ENCODE measurements at regions not wholly inside any gene's neighbourhood (a gene's known extent, or its start where the extent isn't known, plus 50 kb on each side); places are given as distances from the start of the nearest gene placed in this dataset.
A peak's percentile ranks its signal among the peaks of the same experiment; 100 is the strongest.
"Not testable (repeated sequence)": the region's sequence is repeated elsewhere in the genome, so short reads cannot be mapped to it uniquely, and the experiment has no call there.

DNA sequence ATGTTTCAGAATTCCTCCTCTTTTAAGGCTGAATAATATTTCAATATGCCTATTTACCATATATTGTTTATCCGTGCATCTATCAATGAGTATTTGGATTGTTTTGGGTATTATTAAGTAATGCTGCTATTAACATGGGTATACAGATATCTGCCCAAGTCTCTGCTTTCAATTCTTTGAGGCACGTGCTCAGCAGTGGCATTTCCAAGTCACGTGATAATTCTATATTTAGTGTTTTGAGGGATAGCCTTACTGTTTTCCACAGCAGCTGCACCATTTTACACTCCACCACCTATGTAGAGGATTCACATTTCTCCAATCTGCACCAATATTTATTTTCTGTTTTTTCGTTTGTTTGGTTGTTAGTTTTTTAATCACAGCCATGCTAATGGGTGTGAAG, 636.8 kb upstream of the ANKRD30A start:
- DNase-seq: no peak

DNA sequence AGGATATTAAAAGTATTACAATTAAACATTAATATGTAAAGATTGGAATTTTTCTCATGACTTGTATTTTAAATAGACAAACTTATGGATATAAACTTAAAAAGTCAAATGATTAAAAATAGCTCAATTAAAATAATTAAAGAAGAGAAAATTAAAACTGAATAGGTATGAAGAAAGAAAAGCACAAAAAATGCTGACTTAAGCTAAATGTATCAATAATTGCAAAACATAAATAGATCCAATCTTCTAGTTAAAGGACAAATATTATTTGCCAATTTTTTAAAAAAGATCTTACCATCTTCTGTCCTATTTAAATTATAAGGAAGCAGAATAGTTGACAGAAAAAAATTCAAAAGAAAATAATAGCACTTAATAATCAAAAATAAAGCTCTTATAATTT, 646.3 kb upstream of the ANKRD30A start:
- no peak for DNase-seq

DNA sequence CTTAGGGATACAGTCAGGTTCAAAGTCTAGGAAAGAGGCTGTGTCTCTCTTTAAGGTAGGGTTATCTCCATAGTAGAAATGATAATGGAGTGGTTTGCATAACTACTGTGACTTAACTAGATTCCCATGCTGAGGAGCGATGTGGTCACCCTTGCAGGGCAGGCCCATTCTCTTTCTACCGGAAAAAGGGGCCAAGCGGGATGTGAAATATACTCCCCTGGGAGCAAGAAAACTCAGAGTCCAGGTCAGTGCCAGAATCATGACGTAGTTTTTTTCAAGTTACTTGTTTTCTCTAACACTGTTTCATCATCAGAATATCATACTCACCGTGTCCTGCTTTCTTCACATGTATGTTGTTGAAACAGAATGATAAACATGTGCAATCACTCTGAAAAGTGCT, 649.0 kb upstream of the ANKRD30A start:
- no peak for DNase-seq

DNA sequence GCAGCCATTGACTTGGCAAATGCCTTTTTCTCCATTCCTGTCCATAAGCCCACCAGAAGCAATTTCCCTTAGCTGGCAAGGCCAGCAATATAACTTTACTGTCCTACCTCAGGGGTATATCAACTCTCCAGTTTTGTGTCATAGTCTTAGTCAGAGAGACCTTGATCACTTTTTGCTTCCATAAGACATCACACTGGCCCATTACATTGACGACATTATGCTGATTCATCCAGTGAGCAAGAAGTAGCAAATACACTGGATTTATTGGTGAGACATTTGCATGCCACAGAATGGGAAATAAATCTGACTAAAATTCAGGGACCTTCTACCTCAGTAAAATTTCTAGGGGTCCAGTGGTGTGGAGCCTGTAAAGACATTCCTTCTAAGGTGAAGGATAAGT, 649.7 kb upstream of the ANKRD30A start:
- no peak for DNase-seq

DNA sequence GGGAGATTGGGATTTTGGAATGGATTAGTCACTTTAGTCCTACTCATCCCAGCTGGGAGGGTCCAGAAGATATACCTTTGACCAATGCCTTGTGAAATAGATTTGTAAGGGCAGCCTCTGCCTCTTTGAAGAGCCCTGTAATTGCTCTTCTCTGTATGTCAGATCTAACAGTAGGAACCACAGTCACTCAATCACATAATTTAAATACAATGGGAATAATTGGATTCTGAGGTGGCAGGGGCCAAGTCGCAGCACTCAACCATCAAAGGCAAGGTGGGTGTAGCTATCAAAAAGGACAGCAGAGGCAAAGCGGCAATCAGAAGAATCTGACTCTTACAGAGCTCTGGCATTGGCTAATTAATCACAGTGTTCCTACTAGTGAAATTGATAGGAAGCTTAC, 650.9 kb upstream of the ANKRD30A start:
- no peak for DNase-seq

DNA sequence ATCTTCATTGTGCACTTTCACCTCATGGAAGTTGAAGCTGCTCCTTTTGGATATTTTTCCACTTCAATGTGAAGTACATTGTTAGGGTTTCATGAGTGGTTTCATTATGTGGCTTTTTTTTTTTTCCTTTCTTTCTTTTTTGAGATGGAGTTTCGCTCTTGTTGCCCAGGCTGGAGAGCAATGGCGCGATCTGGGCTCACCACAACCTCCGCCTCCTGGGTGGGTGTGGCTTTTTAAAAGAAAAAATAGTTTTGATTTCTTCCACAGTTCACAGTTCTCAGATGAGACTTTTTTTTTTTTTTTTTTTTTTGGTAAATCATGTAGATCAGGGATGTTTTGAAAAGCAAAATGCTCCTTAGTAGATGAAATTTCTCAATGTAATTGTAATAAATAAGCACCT, 652.3 kb upstream of the ANKRD30A start:
- no peak for DNase-seq

DNA sequence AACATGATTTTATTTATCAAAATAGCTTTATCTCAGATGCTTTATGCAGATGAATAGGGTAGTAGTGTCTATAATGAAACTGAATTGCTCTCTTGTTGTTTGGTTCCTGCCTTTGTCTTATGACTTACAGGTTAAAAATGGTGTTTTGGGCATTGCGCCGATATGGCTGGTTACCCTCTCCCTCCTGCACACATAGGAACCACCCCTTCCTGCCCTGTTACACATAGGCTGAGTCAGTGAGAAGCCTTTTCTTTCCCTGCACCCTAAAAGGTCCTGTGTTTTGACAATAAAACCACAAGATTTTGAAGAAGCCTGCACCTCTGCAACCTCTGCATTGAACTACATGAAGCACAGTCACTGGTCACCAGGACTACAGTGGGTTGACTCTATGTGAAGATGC, 655.8 kb upstream of the ANKRD30A start:
- DNase-seq: no peak

DNA sequence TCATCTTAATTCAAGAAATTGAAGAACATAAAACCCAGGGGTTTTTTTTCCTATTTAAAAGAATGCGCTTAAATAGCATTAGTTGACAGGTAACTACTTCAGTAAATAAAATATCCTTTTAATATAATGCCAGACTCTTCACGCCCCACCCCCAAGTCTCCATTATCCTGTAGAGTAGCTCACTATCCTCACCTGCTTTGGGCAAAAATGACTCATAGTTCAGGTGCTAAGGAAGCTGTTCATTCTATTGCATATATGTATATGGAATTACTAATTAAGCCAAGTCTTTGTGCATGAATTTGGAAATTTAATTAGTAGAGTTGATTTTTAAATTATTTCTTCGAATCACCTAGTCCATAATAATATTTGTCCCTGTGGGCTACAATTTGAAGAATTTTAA, 656.8 kb upstream of the ANKRD30A start:
- no peak for DNase-seq

DNA sequence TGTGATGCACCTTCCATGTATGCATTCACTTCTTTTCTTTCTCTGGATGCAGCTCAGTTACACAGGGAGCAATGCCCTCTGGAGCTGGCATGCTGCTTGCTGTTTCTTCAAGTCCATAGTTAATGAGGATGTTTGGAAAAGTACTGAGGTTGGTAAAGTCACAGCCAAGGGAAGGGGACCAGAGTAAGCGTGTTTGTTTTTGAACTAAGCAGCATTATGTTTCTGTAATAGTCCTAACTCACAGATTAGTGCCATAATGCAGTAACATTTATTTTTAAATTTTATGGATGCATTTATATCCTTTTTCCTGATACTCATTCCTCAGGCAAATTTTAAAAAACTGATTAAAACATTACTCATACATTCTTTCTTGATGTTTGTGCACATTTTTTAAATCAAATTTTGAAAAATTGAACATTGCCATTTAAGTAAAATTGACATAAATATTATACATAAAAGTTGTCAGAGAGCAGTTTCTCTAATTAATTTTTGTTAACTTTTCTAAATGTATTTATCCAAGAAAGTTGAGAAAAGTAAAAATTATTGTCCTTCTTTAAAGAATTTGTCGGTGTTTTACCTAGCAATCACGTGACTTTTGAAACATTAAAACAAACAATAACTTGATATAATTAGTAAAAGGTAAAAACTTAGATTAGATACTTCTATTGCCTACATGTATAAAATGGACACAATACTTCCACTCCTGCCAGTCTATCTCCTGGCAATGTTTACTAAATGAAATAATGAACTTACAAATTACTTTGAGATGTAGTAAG, 659.6 kb upstream of the ANKRD30A start:
- DNase-seq: no peak

DNA sequence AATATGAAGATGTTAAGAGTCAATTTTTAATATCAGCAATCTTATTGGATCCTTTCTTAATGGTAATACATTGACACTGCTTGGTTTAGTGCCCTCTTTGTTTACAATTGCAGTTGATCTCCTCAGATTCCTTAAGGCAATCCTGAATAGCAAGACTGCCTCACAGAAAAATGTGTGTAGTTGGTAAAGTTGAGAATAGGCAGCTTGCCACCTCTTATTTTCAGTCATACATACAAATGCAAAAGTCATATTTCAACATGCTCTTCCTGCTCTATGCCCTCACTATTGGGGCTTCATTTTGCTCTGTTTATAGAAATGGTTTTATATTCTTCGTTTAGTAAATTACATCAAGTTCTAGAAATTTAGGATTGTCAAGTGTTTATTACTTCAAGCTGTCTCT, 661.1 kb upstream of the ANKRD30A start:
- DNase-seq: no peak

DNA sequence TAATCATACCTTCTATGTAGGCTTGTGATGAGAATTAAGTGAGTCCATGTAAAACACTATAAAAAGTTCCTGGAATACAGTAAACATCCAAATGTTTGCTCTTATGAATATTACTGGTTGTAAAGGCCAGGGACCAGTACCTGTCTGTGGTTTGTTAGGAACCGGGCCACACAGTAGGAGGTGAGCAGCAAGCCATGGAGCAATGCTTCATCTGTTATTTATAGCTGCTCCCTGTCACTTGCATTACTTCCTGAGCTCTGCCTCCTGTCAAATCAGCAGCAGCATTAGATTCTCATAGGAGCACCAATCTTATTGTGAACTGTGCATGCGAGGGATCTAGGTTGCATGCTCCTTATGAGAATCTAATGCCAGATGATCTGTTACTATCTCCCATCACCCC, 662.0 kb upstream of the ANKRD30A start:
- DNase-seq: no peak

DNA sequence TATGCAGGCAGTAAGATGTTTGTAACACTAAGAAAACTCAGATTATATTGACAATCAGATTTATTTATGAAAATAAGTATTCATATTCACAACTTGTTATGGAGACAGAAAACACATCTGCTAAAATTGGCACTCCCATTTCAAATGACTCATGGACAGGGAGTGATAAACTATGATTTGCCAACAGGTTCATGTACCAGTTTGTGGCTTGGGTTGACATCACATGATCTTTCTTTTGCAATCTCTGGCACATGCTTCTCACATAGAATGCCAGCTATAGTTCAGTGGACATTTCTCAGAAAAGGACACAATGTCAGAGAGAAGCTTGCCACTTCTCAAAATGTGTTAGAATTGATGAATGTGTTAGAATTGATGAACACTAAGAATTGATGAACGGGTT, 663.2 kb upstream of the ANKRD30A start:
- DNase-seq: no peak

DNA sequence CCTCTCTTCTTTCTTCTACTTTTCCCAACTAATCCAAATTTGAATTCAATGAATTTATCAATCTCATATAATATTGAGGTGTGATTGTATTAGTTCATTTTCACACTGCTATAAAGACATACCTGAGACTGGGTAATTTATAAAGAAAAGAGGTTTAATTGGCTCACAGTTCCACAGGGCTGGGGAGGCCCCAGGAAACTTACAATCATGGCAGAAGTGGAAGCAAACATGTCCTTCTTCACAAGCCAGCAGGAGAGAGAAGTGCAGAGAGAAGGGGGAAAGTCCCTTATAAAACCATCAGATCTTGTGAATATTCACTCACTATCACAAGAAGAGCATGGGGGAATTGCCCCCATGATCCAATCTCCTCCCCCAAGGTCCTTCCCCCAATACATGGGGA, 667.0 kb upstream of the ANKRD30A start:
- DNase-seq: not testable (repeated sequence)

DNA sequence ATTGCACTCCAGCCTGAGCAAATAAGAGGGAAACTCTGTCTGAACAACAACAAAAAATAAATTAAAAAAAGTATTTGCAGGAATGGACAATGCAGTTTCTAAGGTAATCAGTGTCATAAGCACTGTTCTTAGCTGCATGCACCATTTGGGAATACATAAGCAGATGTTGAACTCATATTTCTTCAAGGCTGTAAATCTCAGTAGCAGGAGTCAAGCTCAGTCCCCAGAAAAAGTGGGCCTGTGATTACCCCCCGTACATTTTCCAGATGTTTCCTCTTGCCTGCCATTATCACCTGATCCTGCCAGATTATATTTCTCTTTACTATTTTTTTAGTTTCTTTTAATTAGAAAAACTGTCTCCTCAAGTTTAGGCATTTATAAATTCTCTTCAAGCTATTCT, 667.6 kb upstream of the ANKRD30A start:
- no peak for DNase-seq

DNA sequence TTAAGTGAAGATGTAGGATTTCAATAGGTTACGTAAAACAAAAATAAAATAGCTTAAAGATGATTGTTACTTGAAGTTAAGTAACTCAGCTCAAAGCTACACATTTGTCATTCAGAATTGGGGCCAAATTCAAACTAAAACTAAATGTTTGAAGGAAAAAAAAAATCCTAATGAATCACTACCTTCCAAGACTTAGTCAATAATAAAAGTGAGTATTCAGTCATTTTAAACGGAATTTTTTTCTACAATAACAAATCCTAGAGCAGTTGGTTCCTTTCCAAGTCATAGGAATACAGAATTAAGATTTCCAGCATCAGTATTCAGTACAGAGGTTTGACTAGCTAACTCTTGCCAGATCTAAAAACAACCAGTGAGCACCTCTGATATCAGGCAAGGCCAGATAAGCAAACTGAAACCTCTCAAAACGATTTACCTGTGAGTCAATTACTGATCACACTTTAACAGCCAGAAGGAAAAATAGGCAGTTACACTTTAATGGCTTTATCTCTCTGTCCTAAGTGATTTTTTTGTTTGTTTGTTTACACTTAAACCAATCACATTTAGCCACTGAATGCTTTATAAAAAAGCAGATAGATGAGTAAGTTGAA, 669.8 kb upstream of the ANKRD30A start:
- DNase-seq: no peak

DNA sequence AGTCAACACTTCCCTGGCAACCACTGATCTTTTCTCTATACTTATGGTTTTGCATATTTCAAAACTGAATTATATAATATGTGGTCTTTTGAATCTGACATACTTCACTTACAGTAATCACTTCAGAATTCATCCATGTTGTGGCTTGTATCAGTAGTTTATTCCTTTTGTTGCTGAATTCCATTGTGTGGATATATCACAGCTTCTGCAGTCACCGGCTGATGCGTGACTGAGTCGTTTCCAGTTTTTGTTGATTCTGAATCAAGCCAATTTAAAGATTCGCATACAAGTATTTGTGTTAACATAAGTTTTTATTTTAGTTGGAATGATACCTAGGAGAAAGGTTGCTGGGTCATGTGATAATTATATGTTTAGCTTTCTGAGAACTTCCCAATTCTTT, 672.5 kb upstream of the ANKRD30A start:
- no peak for DNase-seq

DNA sequence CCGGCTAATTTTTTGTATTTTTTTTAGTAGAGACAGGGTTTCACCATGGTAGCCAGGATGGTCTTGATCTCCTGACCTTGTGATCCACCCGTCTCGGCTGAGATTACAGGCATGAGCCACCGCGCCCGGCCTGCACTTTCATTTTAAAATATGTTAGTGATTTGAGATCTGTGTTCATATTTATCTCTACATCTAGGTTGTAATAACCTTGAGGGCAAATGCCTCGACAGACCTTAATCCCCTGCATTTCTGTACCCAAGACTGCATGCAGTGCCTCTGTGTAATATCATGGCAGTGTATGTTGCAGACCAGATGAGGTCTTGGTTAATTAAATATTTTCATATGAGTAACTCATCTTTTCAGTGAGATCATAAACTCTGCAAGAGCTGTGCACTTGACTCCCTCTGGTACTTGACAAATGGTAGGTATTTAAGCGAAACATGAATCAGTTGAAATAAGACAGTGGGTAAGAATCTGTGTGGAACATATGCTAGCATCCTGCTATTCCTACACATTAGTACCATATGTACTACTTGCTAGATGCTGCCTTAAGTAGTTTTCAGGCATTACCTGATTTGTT, 673.9 kb upstream of the ANKRD30A start:
- DNase-seq: no peak

DNA sequence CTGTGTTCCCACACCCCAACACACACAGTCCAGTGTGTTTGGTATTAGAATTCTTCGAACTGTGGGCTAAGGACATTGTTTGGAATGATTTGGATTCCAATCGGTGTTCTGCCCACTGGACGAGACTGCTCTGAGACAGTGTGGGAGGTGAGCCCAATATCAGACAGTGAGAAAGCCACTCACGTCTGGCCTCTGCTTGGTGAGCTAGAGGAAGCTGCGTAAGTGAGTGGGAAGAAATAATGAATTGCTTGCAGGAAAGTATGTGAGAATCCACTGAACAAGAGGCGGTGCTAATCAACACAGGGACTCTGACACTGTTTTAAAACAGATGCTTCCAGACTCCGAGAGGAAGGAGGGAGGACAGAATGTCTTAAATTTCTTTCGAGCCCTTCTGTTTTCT, 675.0 kb upstream of the ANKRD30A start:
- no peak for DNase-seq

DNA sequence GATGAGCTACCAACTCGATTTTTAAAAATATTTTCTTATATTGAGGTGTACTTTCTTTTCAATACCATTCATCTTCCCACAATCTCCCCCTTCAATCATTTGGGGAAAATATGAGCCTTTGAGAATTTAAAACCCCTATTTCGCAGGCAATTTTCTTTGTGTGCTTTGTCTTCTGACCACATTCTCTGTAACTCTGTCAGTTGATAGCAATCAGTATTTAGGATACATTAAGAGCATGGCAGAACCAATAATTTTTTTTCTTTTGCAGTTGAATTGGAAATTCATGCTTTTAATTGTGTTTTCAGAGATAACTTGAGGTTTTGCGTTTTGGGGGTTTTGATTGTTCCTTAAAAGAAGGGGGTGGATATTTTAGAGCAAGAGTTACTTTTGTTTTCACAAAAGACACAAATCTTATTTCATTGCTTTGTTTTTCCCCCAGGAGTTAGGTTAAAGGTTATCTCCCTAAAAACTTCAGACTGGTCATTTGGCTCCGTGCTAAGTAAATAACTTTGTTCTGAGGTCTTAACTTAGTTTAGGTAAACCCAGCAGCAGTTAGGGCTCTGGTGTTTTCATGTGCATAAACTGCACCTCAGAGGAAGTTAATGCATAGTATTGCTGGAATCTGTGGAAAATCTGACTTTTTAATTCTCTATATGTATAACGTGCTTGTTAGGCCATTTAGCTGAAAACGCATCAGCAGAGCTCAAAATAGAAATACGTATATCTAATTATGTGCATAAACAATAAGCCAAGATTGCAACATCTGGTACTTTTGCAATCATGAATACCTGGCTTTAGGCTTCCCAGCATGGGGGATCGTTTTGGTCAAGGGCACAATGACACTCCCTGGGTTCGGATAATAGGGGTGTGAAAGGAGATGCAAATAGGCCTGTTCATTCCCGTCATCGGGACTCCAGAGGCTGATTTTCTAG, 676.4 kb upstream of the ANKRD30A start:
- no peak for DNase-seq

DNA sequence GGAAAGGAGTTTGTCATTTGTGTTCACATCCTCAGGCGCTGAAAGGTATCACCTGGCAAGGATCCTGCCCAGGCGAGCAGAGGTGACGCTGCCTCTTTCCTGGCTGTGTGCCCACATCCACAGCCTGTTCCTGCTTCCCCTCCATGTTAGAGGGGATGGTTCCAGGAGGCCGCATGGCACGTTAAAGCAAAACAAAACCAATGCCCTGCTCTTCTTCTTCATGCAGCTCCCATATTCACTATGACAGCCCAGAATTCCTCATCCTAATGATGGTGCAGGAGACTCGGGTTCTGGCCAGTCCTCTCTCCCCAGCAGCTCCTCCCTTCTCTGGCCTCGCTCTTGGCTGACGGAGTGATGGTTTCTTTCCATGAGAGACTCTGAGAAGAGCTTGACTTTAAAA, 678.5 kb upstream of the ANKRD30A start:
- peak; percentile 19 for DNase-seq

DNA sequence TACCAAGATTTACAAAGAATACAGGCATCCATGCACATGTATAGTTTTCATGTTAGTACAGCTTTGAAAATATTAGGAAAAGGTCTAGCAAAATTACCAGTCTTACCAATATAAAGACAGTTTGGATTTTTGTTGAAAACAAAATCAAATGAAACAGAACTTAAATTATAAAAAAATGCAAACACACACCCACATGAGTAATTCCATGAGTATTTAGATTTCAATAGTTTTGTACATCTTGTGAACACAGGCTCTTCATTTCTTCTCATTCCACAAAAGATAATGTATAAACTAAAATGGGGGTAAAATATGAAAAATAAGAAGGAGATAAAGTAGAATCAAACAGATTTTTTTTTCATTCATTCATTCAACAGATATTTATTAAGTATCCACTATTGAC, 682.2 kb upstream of the ANKRD30A start:
- no peak for DNase-seq

DNA sequence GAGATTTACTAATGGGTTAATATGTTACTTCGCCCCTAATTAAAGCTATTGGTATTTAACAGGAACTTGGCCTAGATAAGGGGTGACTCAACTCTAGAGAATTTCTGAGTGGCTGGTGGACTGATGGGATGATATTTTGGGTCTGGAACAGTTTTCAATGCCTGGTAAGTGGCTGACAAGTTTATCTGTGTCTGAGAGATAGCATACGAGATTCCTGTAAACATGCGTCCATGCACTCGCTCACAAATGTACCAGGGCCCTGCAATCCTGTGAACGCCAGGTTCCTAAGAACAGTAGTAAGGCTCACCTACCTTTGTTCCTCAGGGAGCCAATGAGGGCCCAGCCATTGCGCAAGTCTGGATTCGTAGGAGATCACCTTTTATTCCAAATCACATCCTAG, 683.8 kb upstream of the ANKRD30A start:
- no peak for DNase-seq

DNA sequence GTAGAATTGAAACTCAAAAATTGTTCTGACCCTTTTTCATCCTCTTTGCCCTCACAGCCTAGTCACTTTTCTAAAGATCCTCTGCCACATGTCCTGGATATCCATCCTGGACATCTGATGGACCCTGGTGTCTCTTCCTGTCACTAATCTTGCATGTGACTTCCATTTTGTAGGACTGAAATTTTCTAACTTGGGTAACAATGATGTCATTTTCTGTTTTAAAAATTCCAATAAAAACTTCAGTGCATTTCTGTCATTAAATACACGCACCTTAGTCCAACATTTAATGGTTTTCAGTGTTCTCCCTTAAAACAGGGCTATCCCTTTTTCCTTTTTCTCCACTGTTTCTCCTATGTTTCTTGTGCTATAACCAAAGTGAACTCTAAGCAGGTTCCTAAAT, 684.9 kb upstream of the ANKRD30A start:
- no peak for DNase-seq

DNA sequence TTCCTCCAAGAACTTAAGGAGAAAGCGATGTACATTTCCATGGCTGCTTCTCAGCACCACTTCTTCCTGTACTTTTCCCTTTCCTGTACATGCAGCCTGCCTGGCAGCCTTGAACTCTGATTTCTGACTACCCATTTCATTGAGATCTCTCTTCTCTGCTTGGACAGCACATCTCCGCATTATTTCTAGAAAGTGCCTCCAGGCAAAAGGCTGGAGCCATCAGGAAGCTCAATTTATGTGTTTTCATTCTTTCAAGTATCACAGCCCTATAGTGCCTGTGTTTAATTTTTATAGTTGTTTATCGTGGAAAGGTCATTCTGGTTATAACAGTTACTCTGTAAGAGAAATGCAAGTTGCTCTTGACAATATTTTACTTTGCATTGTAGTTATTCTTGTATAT, 688.0 kb upstream of the ANKRD30A start:
- DNase-seq: no peak
